Right forelimb (tissue), 1 donor: ENCODE measurements at regions not wholly inside any gene's neighbourhood (a gene's known extent, or its start where the extent isn't known, plus 50 kb on each side); places are given as distances from the start of the nearest gene placed in this dataset.

Source experiments
- DNase-seq: peaks from one replicate; pipeline ENCODE4 v3.0.0-alpha.2; 2018

GRCh38 chr2:18123211-18123570, 244.7 kb downstream of the KCNS3 start:
- no peak for DNase-seq

- no peak for DNase-seq
Measured at GRCh38 chr2:18122544-18123210, 244.2 kb downstream of the KCNS3 start.

- no peak for DNase-seq
Measured at GRCh38 chr2:18119883-18120282, 241.4 kb downstream of the KCNS3 start.

- DNase-seq, result no peak
Measured at GRCh38 chr2:18118703-18119102, 240.2 kb downstream of the KCNS3 start.

GRCh38 chr2:18117592-18117991, 239.1 kb downstream of the KCNS3 start:
- no peak for DNase-seq

GRCh38 chr2:18110222-18110621, 231.8 kb downstream of the KCNS3 start:
- DNase-seq, result no peak

GRCh38 chr2:18106841-18107240, 228.4 kb downstream of the KCNS3 start:
- DNase-seq, result no peak

- no peak for DNase-seq
Measured at GRCh38 chr2:18105929-18106328, 227.5 kb downstream of the KCNS3 start.

- DNase-seq, result no peak
Measured at GRCh38 chr2:18104595-18105224, 226.2 kb downstream of the KCNS3 start.

GRCh38 chr2:18096836-18097405, 218.5 kb downstream of the KCNS3 start:
- no peak for DNase-seq

GRCh38 chr2:18094277-18094676, 215.8 kb downstream of the KCNS3 start:
- DNase-seq, result no peak

- DNase-seq, result no peak
Measured at GRCh38 chr2:18093196-18093595, 214.7 kb downstream of the KCNS3 start.

GRCh38 chr2:18092760-18093159, 214.3 kb downstream of the KCNS3 start:
- no peak for DNase-seq

GRCh38 chr2:18085593-18085992, 207.1 kb downstream of the KCNS3 start:
- DNase-seq, result no peak

- DNase-seq, result no peak
Measured at GRCh38 chr2:18084376-18084775, 205.9 kb downstream of the KCNS3 start.

GRCh38 chr2:18083806-18084205, 205.3 kb downstream of the KCNS3 start:
- DNase-seq, result no peak

GRCh38 chr2:18078216-18078615, 199.7 kb downstream of the KCNS3 start:
- no peak for DNase-seq

- DNase-seq, result no peak
Measured at GRCh38 chr2:18077704-18078103, 199.2 kb downstream of the KCNS3 start.

- no peak for DNase-seq
Measured at GRCh38 chr2:18077231-18077630, 198.8 kb downstream of the KCNS3 start.

GRCh38 chr2:18074476-18074875, 196.0 kb downstream of the KCNS3 start:
- DNase-seq, result no peak

GRCh38 chr2:18073601-18074000, 195.1 kb downstream of the KCNS3 start:
- no peak for DNase-seq

GRCh38 chr2:18067588-18068384, 189.3 kb downstream of the KCNS3 start:
- no peak for DNase-seq

- no peak for DNase-seq
Measured at GRCh38 chr2:18066894-18067293, 188.4 kb downstream of the KCNS3 start.

- DNase-seq, result no peak
Measured at GRCh38 chr2:18066066-18066465, 187.6 kb downstream of the KCNS3 start.
